AG04450 (cell line): ENCODE measurements at regions not wholly inside any gene's neighbourhood (a gene's known extent, or its start where the extent isn't known, plus 50 kb on each side); places are given as distances from the start of the nearest gene placed in this dataset.
"Not testable (repeated sequence)": the region's sequence is repeated elsewhere in the genome, so short reads cannot be mapped to it uniquely, and the experiment has no call there.

Source experiments
- CTCF ChIA-PET: fragments of 300-600, 350-600 bp; formaldehyde crosslinking; extraction: SDS; loops from one replicate; lab custom pipeline; 2022; ENCODE audit warnings: antibody characterized with exemption, inconsistent platforms; lab: Charles Lee
- POLR2A ChIA-PET: fragments of 350-600 bp; formaldehyde crosslinking; extraction: SDS; loops from one replicate; lab custom pipeline; 2021; ENCODE audit warnings: antibody characterized with exemption, inconsistent platforms; lab: Yijun Ruan, JAX
- DNase-seq: peaks from one replicate; pipeline ENCODE4 v3.0.0-alpha.2; 2011; ENCODE audit warnings: low read depth, low spot score
- H3K27ac ChIP-seq: one replicate; pipeline ENCODE4 v1.5.1; 2012; ENCODE audit warnings: low read depth, low read length, control low read depth
- H3K27me3 ChIP-seq: one replicate; pipeline ENCODE4 v1.6.0; 2012; ENCODE audit warnings: low read length; ENCODE audit not compliant: control insufficient read depth, insufficient read depth
- H3K4me3 ChIP-seq: 2 replicates; pipeline ENCODE4 v1.5.1; 2011; ENCODE audit warnings: mild to moderate bottlenecking, low read depth, low read length, control low read depth
- H3K9me3 ChIP-seq: 2 replicates; pipeline ENCODE4 v1.5.1; 2012; ENCODE audit warnings: low read length; ENCODE audit not compliant: control insufficient read depth, insufficient read depth
- CTCF ChIP-seq: IDR thresholded peaks from 2 replicates; pipeline ENCODE4 v1.5.1; 2011; ENCODE audit warnings: low read depth, low read length, control low read depth, inconsistent platforms

- no peak overlapping the region for H3K4me3 ChIP-seq
- DNase-seq = no peak
- no peaks in the 10 kb centered on the region for H3K27me3 ChIP-seq
- ChIA-PET POLR2A (no interaction called here), CTCF (no interaction called here)
- TF ChIP-seq CTCF = no peak
- H3K27ac ChIP-seq = no peak overlapping the region
- no peaks in the 10 kb centered on the region; the same call in 1 of the 2 replicates for H3K9me3 ChIP-seq
Measured at GRCh38 chr6:11423072-11423471, 114.5 kb upstream of the TMEM170B start.

- Histone ChIP-seq H3K9me3 (peaks cover 7% of the 10 kb centered on the region; the same call in 1 of the 2 replicates), H3K4me3 (no peak overlapping the region), H3K27ac (no peak overlapping the region), H3K27me3 (no peaks in the 10 kb centered on the region)
- TF ChIP-seq CTCF = no peak
- no peak for DNase-seq
- CTCF ChIA-PET = no interaction called here
- POLR2A ChIA-PET = no interaction called here
Measured at GRCh38 chr6:11419763-11420453, 117.6 kb upstream of the TMEM170B start.

- no peak for DNase-seq
- no peaks in the 10 kb centered on the region for H3K27me3 ChIP-seq
- H3K9me3 ChIP-seq = peaks cover 7% of the 10 kb centered on the region; the same call in 1 of the 2 replicates
- no peak overlapping the region for H3K4me3 ChIP-seq
- CTCF ChIA-PET = no interaction called here
- H3K27ac ChIP-seq = no peak overlapping the region
- no peak for TF ChIP-seq CTCF
- POLR2A ChIA-PET = no interaction called here
Measured at GRCh38 chr6:11418290-11418905, 119.2 kb upstream of the TMEM170B start.

GRCh38 chr6:11416936-11417576, 120.5 kb upstream of the TMEM170B start:
- CTCF ChIA-PET = no interaction called here

GRCh38 chr6:11416099-11416935, 121.2 kb upstream of the TMEM170B start:
- DNase-seq, H3K27ac ChIP-seq, H3K4me3 ChIP-seq, H3K27me3 ChIP-seq, H3K9me3 ChIP-seq, POLR2A ChIA-PET: not testable (repeated sequence)
- CTCF ChIA-PET = interaction anchor here (1.3 kb wide), 1 partner anchor 272 kb away, joined by 3 read pairs; no protein-coding TSS in a partner anchor

More at GRCh38 chr6:11416936-11417576, 120.5 kb upstream of the TMEM170B start:
- POLR2A ChIA-PET = no interaction called here
- no peaks in the 10 kb centered on the region for H3K27me3 ChIP-seq
- TF ChIP-seq CTCF = no peak
- no peak overlapping the region for H3K27ac ChIP-seq
- no peak for DNase-seq
- no peak overlapping the region for H3K4me3 ChIP-seq
- peaks cover 7% of the 10 kb centered on the region; the same call in 1 of the 2 replicates for H3K9me3 ChIP-seq
